Gastrocnemius medialis (tissue), 4 donors: ENCODE measurements at regions not wholly inside any gene's neighbourhood (a gene's known extent, or its start where the extent isn't known, plus 50 kb on each side); places are given as distances from the start of the nearest gene placed in this dataset.

Experiments
- POLR2A ChIP-seq, 2 donors: fragments of 450-650 bp; IDR thresholded peaks; one replicate each; pipeline ENCODE4 v1.6.1; 2017; ENCODE audit warnings: antibody characterized with exemption in 2 of 2, mild to moderate bottlenecking in 2 of 2, moderate library complexity in 2 of 2
- TF ChIP-seq, protein P1 (sequence below), 5 experiments: fragments of 450-650 bp in 3 of 5; fragments of 200-600 bp in 2 of 5; sonication (generic) in 2 of 5; IDR thresholded peaks in 4 of 5; conservative IDR thresholded peaks in 1 of 5; 1 replicate in 4 of 5; 2 replicates in 1 of 5; pipeline ENCODE4 v1.5.1; 2016 to 2019; ENCODE audit warnings: antibody characterized with exemption in 5 of 5, mild to moderate bottlenecking in 3 of 5, moderate library complexity in 3 of 5

DNA sequence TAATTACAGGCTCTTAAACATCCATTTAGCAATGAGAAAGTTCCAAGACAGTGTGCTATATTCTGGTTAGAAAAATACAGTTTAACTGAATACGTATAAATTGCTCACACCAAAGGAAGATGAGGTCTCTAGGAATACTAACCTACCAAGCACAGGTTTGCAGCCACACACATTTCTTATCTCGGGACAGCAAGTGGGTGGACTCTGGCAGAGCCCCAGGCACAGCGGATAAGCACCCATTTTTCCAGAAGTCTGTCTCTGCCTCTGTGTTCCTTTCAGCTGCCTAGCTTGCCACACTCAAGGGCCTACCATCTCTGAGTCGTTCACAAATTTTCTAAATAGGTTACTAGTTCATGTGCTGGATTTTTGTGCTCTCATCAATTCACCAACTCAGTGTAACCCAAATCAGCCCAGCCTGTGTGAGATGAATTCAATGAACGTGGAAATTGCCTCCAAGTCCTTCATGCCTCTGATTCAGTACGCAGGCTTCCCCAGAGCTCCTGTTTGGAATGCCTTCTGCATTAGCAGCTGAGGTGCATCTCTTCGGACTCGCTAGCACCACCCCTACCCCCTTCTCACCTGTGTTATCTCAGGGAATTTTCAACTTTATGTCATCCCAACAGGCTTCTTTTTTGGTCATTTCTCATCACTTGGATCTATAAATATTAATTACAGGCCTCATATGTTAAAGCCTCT is 581.0 kb upstream of the CDH11 start:
- no peak for TF ChIP-seq POLR2A (IDR thresholded peaks at IDR 0.05)
- TF ChIP-seq, protein P1, sequence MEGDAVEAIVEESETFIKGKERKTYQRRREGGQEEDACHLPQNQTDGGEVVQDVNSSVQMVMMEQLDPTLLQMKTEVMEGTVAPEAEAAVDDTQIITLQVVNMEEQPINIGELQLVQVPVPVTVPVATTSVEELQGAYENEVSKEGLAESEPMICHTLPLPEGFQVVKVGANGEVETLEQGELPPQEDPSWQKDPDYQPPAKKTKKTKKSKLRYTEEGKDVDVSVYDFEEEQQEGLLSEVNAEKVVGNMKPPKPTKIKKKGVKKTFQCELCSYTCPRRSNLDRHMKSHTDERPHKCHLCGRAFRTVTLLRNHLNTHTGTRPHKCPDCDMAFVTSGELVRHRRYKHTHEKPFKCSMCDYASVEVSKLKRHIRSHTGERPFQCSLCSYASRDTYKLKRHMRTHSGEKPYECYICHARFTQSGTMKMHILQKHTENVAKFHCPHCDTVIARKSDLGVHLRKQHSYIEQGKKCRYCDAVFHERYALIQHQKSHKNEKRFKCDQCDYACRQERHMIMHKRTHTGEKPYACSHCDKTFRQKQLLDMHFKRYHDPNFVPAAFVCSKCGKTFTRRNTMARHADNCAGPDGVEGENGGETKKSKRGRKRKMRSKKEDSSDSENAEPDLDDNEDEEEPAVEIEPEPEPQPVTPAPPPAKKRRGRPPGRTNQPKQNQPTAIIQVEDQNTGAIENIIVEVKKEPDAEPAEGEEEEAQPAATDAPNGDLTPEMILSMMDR (IDR thresholded peaks at IDR 0.05 in 4 of 5, conservative IDR thresholded peaks at IDR 0.05 in 1 of 5) = no peak
